ENCODE measurements at regions not wholly inside any gene's neighbourhood (a gene's known extent, or its start where the extent isn't known, plus 50 kb on each side); places are given as distances from the start of the nearest gene placed in this dataset.
A peak's percentile ranks its signal among the peaks of the same experiment; 100 is the strongest.

DNA sequence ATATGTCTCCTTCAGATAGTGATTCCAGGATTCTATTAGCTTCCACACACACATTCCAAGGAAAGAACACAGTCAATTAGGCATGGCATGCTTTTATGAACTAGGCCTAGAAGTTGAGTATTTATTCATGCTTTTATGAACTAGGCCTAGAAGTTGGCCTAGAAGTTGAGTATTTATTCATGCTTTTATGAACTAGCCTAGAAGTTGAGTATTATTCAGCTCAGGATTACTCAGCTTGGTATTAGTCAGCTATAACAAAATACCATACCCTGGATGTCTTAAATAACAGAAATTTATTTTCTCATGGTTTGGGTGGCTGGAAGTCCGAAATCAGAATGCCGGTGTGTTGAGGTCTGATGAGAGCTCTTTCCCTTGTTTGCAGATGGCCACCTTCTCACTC lies 442.7 kb upstream of the FLRT2 start:
- DNase-seq = no peak

GRCh38 chr14:85088192-85088591 lies 441.8 kb upstream of the FLRT2 start:
- DNase-seq = no peak

- no peak for DNase-seq
Measured at GRCh38 chr14:85090681-85091080, 439.3 kb upstream of the FLRT2 start.

GRCh38 chr14:85093631-85094330 lies 436.2 kb upstream of the FLRT2 start:
- DNase-seq = no peak

DNA sequence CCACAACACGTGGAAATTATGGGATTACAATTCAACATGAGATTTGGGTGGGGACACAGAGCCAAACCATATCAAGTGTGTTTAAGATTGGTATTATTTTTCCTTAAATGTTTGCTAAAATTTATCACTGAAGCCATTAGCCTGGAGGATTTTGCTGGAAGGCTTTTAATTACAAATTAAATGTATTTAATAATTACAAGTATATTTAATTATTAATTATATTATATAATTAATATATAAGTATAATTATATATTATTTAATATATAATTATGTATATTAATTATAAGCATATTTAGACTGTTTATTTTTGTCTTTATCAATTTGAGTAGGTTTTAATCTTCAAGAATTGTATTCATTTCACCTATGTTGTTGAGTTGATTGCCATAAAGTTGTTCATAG lies 427.4 kb upstream of the FLRT2 start:
- no peak for DNase-seq

- no peak for DNase-seq
Measured at GRCh38 chr14:85106506-85106905, 423.4 kb upstream of the FLRT2 start.

- no peak for DNase-seq
Measured at GRCh38 chr14:85112762-85113161, 417.2 kb upstream of the FLRT2 start.

- DNase-seq = no peak
Measured at GRCh38 chr14:85115921-85116320, 414.0 kb upstream of the FLRT2 start.

- DNase-seq = no peak
Measured at GRCh38 chr14:85118274-85118673, 411.7 kb upstream of the FLRT2 start.

GRCh38 chr14:85122690-85123089 lies 407.3 kb upstream of the FLRT2 start:
- no peak for DNase-seq

- no peak for DNase-seq
Measured at GRCh38 chr14:85123755-85124154, 406.2 kb upstream of the FLRT2 start.

- peak; percentile 33 for DNase-seq
Measured at GRCh38 chr14:85124631-85125290, 405.2 kb upstream of the FLRT2 start.

DNA sequence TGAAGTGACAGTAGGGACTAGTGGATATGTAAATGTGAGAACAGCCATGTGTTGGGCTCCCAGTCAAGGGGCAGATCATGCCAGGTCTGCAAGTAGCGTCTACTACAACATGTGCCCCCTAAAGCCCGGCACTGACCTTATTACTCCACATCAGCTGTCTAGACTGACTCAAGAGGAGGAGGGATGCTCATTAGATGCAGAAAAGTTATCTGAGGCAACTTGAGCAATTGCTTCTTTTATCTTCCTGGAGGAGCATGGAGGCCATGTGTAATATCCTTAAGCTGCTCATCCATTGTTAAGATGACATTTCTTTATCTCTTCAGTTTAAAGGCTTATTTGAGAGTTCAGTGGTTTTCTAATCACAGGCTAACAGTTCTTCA lies 404.7 kb upstream of the FLRT2 start:
- DNase-seq = no peak

- no peak for DNase-seq
Measured at GRCh38 chr14:85129921-85130320, 400.0 kb upstream of the FLRT2 start.

- no peak for DNase-seq
Measured at GRCh38 chr14:85131226-85131922, 398.6 kb upstream of the FLRT2 start.

DNA sequence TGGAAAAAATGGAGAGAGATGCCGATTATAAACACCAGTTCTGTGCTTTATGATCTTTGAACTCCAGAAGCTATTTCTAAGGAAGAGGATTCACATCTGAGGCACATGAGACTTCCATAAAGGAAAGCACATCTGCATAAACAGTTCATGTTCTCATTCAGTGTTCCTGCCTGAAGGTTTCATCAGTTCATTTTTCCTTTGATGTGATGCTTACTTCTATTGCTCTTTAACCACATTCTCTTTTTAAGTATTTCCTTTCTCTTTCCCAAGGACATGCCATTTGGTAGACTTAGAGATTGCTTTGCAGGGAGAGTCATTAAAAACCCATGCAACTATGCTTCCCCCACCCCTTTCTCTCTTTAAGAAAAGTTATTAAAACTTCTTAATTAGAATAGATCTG lies 387.0 kb upstream of the FLRT2 start:
- no peak for DNase-seq

GRCh38 chr14:85146779-85147178 lies 383.2 kb upstream of the FLRT2 start:
- no peak for DNase-seq

DNA sequence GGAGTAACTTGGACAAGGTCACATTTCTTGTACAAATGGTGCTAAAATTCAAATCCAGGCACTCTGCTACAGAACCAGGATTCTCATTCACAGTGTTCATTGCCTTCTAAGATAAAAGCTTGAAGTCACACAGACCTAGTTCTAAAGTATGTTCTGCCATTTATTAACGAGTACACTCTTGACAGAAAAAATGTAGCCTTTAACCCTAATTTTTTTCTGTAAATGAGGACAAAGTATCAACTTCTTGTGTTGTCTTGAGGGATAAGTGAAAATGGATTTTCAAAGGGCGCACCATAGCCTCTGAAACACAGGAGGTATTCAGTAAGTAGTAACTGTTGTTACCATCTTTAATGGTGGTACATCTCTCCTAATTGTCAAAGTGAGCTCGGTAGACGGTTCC lies 379.8 kb upstream of the FLRT2 start:
- no peak for DNase-seq

GRCh38 chr14:85154714-85155113 lies 375.2 kb upstream of the FLRT2 start:
- DNase-seq = no peak

DNA sequence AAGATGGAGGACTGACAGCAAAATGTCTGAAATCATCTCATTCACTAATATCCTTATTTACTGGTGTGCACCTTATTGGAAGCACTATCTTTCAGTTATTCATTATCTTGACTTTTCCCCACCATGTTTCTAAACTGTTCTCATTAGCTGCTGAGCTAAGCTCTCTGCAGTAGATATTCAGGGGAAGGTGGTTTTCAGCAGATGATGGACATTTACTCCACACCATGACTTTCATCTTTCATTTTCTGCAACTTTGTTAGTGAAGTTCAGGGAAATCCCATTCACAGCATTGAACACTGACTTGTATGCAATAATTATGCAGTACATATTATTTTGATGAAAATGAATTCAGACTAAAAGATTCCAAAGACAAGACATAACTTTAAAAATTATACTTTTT lies 373.6 kb upstream of the FLRT2 start:
- DNase-seq = no peak

DNA sequence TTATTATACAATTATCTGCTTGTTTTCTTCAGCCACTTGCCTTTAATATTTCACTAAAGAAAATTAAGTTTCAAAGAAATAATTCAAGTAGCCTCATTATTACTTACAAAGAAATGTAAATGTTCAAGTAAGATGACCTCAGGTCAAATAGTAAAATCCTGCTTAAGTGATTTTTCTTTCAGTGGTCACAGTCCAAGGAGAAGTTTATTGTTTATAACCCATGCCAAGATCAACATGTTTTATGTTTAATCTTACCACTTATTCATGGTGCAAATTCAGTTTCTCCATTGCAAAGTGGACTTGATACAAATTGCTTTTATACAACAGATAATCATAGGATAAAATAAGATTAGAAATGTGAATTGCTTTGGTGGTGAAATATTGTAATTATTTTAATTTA lies 370.2 kb upstream of the FLRT2 start:
- DNase-seq = peak; percentile 82

- no peak for DNase-seq
Measured at GRCh38 chr14:85165094-85165493, 364.9 kb upstream of the FLRT2 start.

DNA sequence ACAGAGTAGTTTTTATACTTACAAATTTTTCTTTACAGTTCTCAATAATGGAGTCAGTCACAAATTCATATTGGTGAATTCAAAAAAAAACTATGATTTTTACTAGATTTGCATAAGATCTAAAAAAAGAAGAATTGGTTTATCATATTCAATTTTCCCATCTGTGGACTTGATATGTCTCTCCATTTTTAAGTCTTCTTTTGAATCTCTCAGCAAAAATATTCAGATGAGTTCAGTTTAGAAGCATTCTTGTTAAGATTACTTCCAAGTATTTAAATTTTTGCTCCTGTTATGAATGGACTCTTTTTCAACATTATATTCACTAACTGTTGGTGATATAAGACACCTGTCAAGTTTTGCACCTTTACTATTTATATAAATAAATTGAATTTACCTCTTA lies 360.6 kb upstream of the FLRT2 start:
- DNase-seq = no peak

DNA sequence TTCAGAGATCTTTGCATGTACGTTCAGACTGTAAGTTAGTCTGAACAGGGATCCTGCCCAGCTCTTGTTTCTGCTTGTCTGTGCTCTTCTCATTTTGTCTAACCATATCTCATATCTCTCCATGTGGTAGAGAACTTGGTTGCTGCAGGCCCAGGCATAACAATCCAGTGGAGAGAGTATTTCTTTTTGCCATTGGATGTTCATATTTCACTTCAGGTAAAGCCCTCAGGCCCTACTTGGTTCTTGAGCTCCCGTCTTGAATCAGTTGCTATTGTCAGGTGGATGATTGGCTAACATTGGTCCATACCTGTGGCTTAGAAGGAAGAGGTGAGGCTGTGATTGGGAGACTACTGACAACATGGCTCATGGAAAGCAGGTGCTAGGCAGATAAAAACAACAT lies 357.7 kb upstream of the FLRT2 start:
- no peak for DNase-seq
